IMR-90 (cell line): ENCODE measurements at regions not wholly inside any gene's neighbourhood (a gene's known extent, or its start where the extent isn't known, plus 50 kb on each side); places are given as distances from the start of the nearest gene placed in this dataset.

Source experiments
- ATAC-seq: fragments of 200-7000 bp; cut with Tn5 transposase; 2 replicates; pipeline ENCODE4 v1.9.1; 2020; ENCODE audit warnings: low read depth, mild to moderate bottlenecking, moderate library complexity
- BruUV-seq: library from RNA; stranded (reverse); fragments of 400-500 nt; replicated peaks from 2 replicates; lab custom pipeline; 2021; lab: Mats Ljungman, UMichigan
- CTCF ChIA-PET: fragments of 300-600 bp; formaldehyde crosslinking; extraction: SDS; loops from one replicate; lab custom pipeline; 2021; ENCODE audit warnings: antibody characterized with exemption; lab: Yijun Ruan, JAX
- POLR2A ChIA-PET: fragments of 300-600 bp; sonication (Branson Sonifier 250); formaldehyde crosslinking; loops from one replicate; lab custom pipeline; 2022; ENCODE audit warnings: antibody characterized with exemption; ENCODE audit not compliant: unreplicated experiment; lab: Charles Lee
- DNase-seq: peaks from one replicate; pipeline ENCODE4 v3.0.0; 2013
- H2AFZ ChIP-seq: replicated peaks from 2 replicates; pipeline ENCODE3; 2013; ENCODE audit warnings: low read length, mild to moderate bottlenecking; ENCODE audit not compliant: poor library complexity
- H2AK5ac ChIP-seq: 2 replicates; pipeline ENCODE4 v1.6.1; 2013; ENCODE audit warnings: low read depth, low read length, inconsistent platforms
- H2AK9ac ChIP-seq: replicated peaks from 2 replicates; pipeline ENCODE3; 2013; ENCODE audit warnings: mild to moderate bottlenecking, low read depth, low read length, moderate library complexity; ENCODE audit not compliant: poor library complexity
- H2BK120ac ChIP-seq: 2 replicates; pipeline ENCODE4 v1.6.1; 2013; ENCODE audit warnings: low read depth, low read length, inconsistent platforms
- H2BK15ac ChIP-seq: 3 replicates; pipeline ENCODE4 v1.6.1; 2013; ENCODE audit warnings: low read depth, low read length, inconsistent platforms
- H2BK20ac ChIP-seq: 2 replicates; pipeline ENCODE4 v1.6.1; 2013; ENCODE audit warnings: low read depth, mild to moderate bottlenecking, inconsistent platforms, low read length, moderate library complexity
- H2BK5ac ChIP-seq: 2 replicates; pipeline ENCODE4 v1.6.1; 2013; ENCODE audit warnings: mild to moderate bottlenecking, low read depth, low read length, inconsistent platforms; ENCODE audit not compliant: poor library complexity, severe bottlenecking
- H3K14ac ChIP-seq: replicated peaks from 2 replicates; pipeline ENCODE4 v1.6.1; 2013; ENCODE audit warnings: low read depth, low read length, inconsistent platforms
- H3K18ac ChIP-seq: 2 replicates; pipeline ENCODE4 v1.6.1; 2013; ENCODE audit warnings: low read depth, low read length, control low read depth
- H3K23ac ChIP-seq: 2 replicates; pipeline ENCODE4 v1.6.1; 2013; ENCODE audit warnings: low read depth, low read length, inconsistent platforms
- H3K27ac ChIP-seq: 2 replicates; pipeline ENCODE4 v1.5.1; 2013; ENCODE audit warnings: mild to moderate bottlenecking, control low read depth, low read length; ENCODE audit not compliant: insufficient read depth
- H3K27me3 ChIP-seq: 2 replicates; pipeline ENCODE4 v1.6.1; 2013; ENCODE audit warnings: low read length; ENCODE audit not compliant: control insufficient read depth, insufficient read depth
- H3K36me3 ChIP-seq: 2 replicates; pipeline ENCODE4 v1.6.1; 2013; ENCODE audit warnings: low read length, mixed read lengths; ENCODE audit not compliant: control insufficient read depth, insufficient read depth
- H3K4ac ChIP-seq: 2 replicates; pipeline ENCODE4 v1.6.1; 2013; ENCODE audit warnings: low read depth, low read length, inconsistent platforms
- H3K4me1 ChIP-seq: 2 replicates; pipeline ENCODE4 v1.6.1; 2013; ENCODE audit warnings: low read length, mixed read lengths; ENCODE audit not compliant: control insufficient read depth, insufficient read depth
- H3K4me2 ChIP-seq: 2 replicates; pipeline ENCODE4 v1.6.1; 2013; ENCODE audit warnings: low read depth, mild to moderate bottlenecking, control low read depth, low read length, moderate library complexity
- H3K4me3 ChIP-seq: 2 replicates; pipeline ENCODE4 v1.5.1; 2013; ENCODE audit warnings: low read depth, mild to moderate bottlenecking, control low read depth, low read length, moderate library complexity; ENCODE audit not compliant: insufficient read depth
- H3K56ac ChIP-seq: 2 replicates; pipeline ENCODE4 v1.6.1; 2013; ENCODE audit warnings: low read length, inconsistent platforms; ENCODE audit not compliant: insufficient read depth; ENCODE audit errors: extremely low read depth
- H3K79me1 ChIP-seq, 2 experiments: 2 replicates each; pipeline ENCODE4 v1.6.1; 2013; ENCODE audit warnings: low read length in 2 of 2, inconsistent platforms in 1 of 2, low read depth in 1 of 2
- H3K9ac ChIP-seq: 2 replicates; pipeline ENCODE4 v1.6.1; 2013; ENCODE audit warnings: low read depth, low read length, control low read depth
- H3K9me1 ChIP-seq: 2 replicates; pipeline ENCODE4 v1.6.1; 2013; ENCODE audit warnings: low read length, inconsistent platforms; ENCODE audit not compliant: insufficient read depth
- H3K9me3 ChIP-seq: 2 replicates; pipeline ENCODE4 v1.6.1; 2013; ENCODE audit warnings: low read length; ENCODE audit not compliant: control insufficient read depth, insufficient read depth
- H4K20me1 ChIP-seq: 2 replicates; pipeline ENCODE4 v1.6.1; 2013; ENCODE audit warnings: low read length, inconsistent platforms; ENCODE audit not compliant: insufficient read depth
- H4K5ac ChIP-seq: 2 replicates; pipeline ENCODE4 v1.6.1; 2013; ENCODE audit warnings: mild to moderate bottlenecking, low read depth, low read length, control low read depth
- H4K8ac ChIP-seq, 2 experiments: 2 replicates each; pipeline ENCODE4 v1.6.1; 2013; ENCODE audit warnings: low read depth in 2 of 2, low read length in 2 of 2, control low read depth in 1 of 2, inconsistent platforms in 1 of 2
- H4K91ac ChIP-seq: 2 replicates; pipeline ENCODE4 v1.6.1; 2013; ENCODE audit warnings: low read depth, low read length, inconsistent platforms; ENCODE audit not compliant: insufficient read depth
- CHD1 ChIP-seq: IDR thresholded peaks from 2 replicates; pipeline ENCODE4 v1.6.1; 2012; ENCODE audit warnings: low read depth, low read length, improper control_type of control experiment
- FOS ChIP-seq: fragments of 150-350 bp; IDR thresholded peaks from 2 replicates; pipeline ENCODE4 v1.6.1; 2016; ENCODE audit warnings: low read depth, low read length
- MAFK ChIP-seq: IDR thresholded peaks from 2 replicates; pipeline ENCODE4 v1.6.1; 2012; ENCODE audit warnings: low read depth, low read length, improper control_type of control experiment
- POLR2A ChIP-seq: IDR thresholded peaks from 2 replicates; pipeline ENCODE4 v1.6.1; 2012; ENCODE audit warnings: mild to moderate bottlenecking, low read depth, low read length
- RAD21 ChIP-seq: IDR thresholded peaks from 2 replicates; pipeline ENCODE4 v1.6.1; 2012; ENCODE audit warnings: low read length, improper control_type of control experiment
- RCOR1 ChIP-seq: IDR thresholded peaks from 2 replicates; pipeline ENCODE4 v1.6.1; 2012; ENCODE audit warnings: mild to moderate bottlenecking, low read length, improper control_type of control experiment; ENCODE audit not compliant: insufficient replicate concordance
- SMC3 ChIP-seq: fragments of 150-350 bp; IDR thresholded peaks from 2 replicates; pipeline ENCODE4 v1.6.1; 2016; ENCODE audit warnings: low read depth, mild to moderate bottlenecking, antibody characterized with exemption, low read length, moderate library complexity
- WGBS, 2 experiments: methylation state at CpG; one replicate each; pipeline versions ENCODE4 v1.1.5 to v1.1.7; 2013; ENCODE audit warnings: missing lambda C conversion rate in 2 of 2; ENCODE audit not compliant: insufficient read length in 1 of 2; ENCODE audit errors: extremely low coverage in 2 of 2; 5-methylcytosine and 5-hydroxymethylcytosine counted together
- dilution Hi-C: fragments of 300-500 bp; cut with HindIII; formaldehyde crosslinking; loops from one replicate; pipeline ENCODE4 v1.14.3; 2018; ENCODE audit warnings: low sequenced_read_pairs; ENCODE audit not compliant: unreplicated experiment
- in situ Hi-C: fragments of 300-500 bp; cut with MboI; formaldehyde crosslinking; loops from 3 replicates; pipeline ENCODE4 v1.14.3; 2019; ENCODE audit warnings: low sequenced_read_pairs, inconsistent platforms, mixed read lengths
- intact Hi-C: fragments of 100-400 bp; cut with micrococcal nuclease; formaldehyde crosslinking; loops from 2 replicates; pipeline ENCODE4 v1.10.0; 2022
- TF ChIP-seq, protein P1 (sequence below): conservative IDR thresholded peaks from 2 replicates; pipeline ENCODE4 v1.5.1; 2012; ENCODE audit warnings: mild to moderate bottlenecking, low read depth, low read length, improper control_type of control experiment

GRCh38 chrX:27878862-27879261, 71.1 kb downstream of the MAGEB10 start:
- Histone ChIP-seq H2BK5ac (no peak overlapping the region), H3K27me3 (no peaks in the 10 kb centered on the region), H4K20me1 (no peaks in the 10 kb centered on the region), H3K4me2 (no peak overlapping the region), H2AFZ (no peak overlapping the region), H2BK20ac (no peak overlapping the region), H3K9ac (no peak overlapping the region), H2BK120ac (no peak overlapping the region), H3K4me3 (no peak overlapping the region), H3K23ac (no peak overlapping the region), H2AK5ac (no peak overlapping the region), H3K27ac (no peak overlapping the region), H4K91ac (no peak overlapping the region), H4K8ac (no peak overlapping the region), H2AK9ac (no peak overlapping the region), H3K36me3 (no peaks in the 10 kb centered on the region), H2BK15ac (no peak overlapping the region), H3K4me1 (no peaks in the 10 kb centered on the region), H3K56ac (no peak overlapping the region), H3K9me1 (no peaks in the 10 kb centered on the region), H3K14ac (no peak overlapping the region), H3K9me3 (no peaks in the 10 kb centered on the region), H3K79me1 (no peaks in the 10 kb centered on the region), H4K5ac (no peak overlapping the region), H3K4ac (no peak overlapping the region), H3K18ac (no peak overlapping the region)
- BruUV-seq: no TSS peak
- ATAC-seq: no peak
- CTCF ChIA-PET: interaction anchor here (0.6 kb wide), 1 partner anchor 93 kb away, joined by 3 read pairs; no protein-coding TSS in a partner anchor
- no CpG with 5 or more reads among the region's 1 CpG for WGBS, 2 experiments
- DNase-seq: no peak
- POLR2A ChIA-PET: no interaction called here
- intact Hi-C loops: no loop called here
- in situ Hi-C loops: no loop called here
- dilution Hi-C loops: no loop called here
- TF ChIP-seq MAFK (peak; percentile 94), RAD21 (no peak), RCOR1 (no peak), CHD1 (no peak), FOS (no peak), POLR2A (no peak), SMC3 (no peak)
- TF ChIP-seq, protein P1, sequence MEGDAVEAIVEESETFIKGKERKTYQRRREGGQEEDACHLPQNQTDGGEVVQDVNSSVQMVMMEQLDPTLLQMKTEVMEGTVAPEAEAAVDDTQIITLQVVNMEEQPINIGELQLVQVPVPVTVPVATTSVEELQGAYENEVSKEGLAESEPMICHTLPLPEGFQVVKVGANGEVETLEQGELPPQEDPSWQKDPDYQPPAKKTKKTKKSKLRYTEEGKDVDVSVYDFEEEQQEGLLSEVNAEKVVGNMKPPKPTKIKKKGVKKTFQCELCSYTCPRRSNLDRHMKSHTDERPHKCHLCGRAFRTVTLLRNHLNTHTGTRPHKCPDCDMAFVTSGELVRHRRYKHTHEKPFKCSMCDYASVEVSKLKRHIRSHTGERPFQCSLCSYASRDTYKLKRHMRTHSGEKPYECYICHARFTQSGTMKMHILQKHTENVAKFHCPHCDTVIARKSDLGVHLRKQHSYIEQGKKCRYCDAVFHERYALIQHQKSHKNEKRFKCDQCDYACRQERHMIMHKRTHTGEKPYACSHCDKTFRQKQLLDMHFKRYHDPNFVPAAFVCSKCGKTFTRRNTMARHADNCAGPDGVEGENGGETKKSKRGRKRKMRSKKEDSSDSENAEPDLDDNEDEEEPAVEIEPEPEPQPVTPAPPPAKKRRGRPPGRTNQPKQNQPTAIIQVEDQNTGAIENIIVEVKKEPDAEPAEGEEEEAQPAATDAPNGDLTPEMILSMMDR: no peak
